HG02623 (cell line): ENCODE measurements at regions not wholly inside any gene's neighbourhood (a gene's known extent, or its start where the extent isn't known, plus 50 kb on each side); places are given as distances from the start of the nearest gene placed in this dataset.

Experiments used
- ATAC-seq: cut with Tn5 transposase; IDR thresholded peaks from one replicate; pipeline ENCODE4 v1.9.1; 2021; ENCODE audit warnings: moderate library complexity; ENCODE audit not compliant: unreplicated experiment

DNA sequence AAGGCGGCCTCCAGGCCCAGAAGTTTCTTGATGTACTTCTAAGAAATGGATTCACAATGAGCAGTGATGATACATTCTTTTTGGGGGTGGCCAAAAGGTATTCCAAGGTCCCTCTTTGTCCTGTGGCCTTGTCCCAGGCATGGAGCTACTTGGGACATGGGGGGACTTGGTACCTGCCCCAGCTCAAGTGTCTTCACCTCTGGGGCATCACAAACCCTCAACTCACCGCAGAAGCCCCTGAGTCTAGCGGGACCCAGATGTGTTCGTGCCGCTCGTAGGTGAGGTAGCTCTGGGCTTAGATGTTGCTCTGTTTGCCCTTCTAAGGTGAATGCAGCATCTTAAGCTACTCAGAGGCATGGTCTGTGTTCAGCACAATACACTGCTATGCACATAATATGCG is 338.0 kb upstream of the IRX4 start:
- ATAC-seq: no peak

DNA sequence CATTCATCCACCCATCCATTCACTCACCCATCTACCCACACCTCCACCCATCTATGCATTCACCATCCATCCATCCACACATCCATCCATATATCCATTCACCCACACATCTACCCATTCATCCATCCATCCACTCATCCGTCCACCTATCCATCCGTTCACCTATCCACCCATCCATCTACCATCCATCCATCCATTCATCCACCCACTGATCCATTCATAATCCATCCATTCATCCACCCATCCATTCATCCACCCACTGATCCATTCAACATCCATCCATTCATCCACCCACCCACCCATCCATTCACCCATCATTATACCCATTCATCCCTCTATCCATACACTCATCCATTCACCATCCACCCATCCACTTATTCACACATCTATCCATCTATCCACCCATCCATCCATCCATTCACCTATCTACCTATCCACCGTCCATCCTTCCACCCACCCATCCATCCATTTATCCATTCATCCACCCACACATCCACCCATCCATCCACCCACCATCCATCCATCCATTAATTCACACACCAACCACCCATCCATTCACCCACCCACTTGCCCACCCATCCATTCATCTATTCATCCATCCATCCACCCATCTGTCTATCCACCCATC is 336.5 kb upstream of the IRX4 start:
- ATAC-seq: no peak

DNA sequence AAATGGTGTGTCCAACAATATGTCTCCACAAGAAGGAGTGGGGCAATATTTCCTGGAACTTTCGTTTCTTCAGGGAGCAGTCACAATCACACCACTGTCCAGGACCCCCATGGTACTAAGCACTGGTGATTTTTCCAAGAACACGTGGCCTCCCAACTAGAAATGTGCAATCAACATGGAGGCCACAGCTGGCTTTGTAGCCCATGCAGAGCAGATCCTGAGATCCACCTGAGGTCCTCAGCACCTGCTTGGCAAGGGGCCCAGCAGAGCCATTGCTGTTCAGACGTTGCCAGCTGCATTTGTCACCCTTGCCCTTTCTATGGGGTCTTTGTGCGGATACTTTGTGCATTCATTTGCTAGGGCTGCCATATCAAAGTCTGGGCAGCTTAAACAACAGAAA is 334.5 kb upstream of the IRX4 start:
- no peak for ATAC-seq

GRCh38 chr5:2214910-2215590 is 332.3 kb upstream of the IRX4 start:
- no peak for ATAC-seq

GRCh38 chr5:2213121-2213730 is 330.5 kb upstream of the IRX4 start:
- ATAC-seq: no peak

- no peak for ATAC-seq
Observed at GRCh38 chr5:2212481-2212880, 329.8 kb upstream of the IRX4 start.

DNA sequence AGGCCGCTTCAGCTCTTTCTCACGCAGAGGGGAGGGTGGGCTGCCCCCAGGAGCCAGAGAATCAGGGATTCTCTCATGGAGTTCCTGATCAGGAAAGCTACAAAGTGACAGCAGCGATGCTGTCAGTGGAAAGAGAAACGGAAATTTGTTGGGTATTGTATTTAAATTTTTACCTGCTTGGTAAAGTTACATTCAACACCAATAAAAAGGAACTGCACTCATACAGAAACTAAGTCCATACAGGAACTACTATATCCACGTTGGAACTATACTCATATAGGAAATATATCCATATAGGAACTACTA is 325.5 kb upstream of the IRX4 start:
- no peak for ATAC-seq

- no peak for ATAC-seq
Observed at GRCh38 chr5:2207416-2208238, 324.9 kb upstream of the IRX4 start.

DNA sequence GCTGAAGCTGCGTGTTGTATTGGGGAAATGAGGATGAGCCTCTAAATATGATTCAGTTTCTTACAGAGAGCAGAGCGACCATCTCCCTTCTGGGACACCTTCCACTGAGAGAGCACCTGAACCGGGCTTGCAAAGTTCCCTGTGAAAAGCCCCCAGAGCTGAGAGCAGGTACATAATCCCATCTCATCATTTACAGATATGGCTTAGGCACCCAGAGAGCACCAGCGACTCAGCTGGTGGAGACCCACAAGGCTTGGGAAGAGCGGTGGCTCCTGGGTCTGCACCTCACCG is 324.3 kb upstream of the IRX4 start:
- no peak for ATAC-seq

DNA sequence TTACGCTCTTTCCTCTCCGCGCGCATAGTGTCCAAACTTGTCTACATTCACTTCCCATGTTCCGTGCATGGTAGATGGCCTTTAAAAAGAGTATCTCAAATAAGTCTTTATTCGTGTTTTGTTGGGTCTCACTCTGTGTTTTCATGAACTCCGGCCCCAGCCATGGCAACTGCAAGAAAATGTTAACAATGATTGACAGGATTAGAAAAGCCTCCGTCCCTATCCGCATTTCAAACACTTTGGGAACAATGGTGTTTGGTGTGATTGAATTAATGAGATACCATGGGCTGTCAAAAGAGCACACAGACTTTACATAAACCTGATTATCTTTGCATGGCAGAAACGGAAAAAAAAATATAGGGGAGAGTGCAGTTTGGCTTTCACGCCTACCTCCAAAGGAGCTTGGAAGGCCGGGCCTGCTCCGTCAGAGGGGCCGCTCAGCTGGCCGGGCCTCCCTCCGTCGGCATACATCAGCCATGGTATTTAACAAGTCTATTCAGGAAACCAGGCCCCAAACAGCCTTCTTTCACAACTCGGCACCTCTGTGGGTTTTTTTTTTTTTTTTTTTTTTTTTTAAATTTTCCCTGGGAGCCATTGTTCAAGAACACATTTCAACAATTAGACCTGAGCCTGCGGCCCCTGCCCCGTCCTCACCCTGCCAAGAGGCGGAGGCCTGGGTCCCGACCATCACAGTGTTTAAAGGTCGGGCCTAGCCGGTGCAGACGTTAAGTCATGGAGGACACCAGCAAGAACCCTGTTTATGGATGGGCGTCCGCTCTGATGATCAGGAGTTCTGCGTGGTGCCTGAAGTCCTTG is 323.8 kb upstream of the IRX4 start:
- no peak for ATAC-seq

DNA sequence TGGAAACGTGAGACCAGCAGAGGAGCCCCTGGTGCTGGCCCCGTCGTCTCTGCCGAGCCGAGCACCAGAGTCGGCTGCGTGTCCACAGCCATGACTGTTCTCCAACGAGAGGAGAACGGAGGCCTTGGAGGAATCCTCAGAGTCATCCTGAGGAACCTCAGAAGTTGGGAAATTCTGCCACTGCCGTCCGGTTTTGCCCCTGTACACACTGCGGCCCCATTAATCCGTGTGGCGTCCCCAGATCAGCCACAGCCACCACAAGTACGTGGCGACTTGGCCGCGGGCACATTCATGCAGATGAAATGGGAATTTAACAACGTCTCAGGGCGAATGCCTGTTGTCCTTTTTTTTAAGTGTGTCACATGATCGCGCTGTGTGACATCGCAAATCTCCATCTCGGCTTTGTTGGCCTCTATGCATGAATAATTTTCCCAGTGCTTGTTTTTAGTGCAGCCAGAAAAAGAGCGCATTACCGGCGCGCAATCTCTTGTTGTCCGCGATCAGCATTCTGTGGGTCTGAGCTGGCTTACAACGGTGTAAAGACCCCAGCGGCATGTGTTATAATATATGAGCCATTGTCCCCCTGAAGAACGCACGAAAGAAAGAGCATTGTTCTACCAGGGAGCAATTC is 323.0 kb upstream of the IRX4 start:
- ATAC-seq: no peak

GRCh38 chr5:2205185-2205585 is 322.5 kb upstream of the IRX4 start:
- no peak for ATAC-seq

GRCh38 chr5:2204366-2205184 is 321.9 kb upstream of the IRX4 start:
- ATAC-seq: no peak

GRCh38 chr5:2203774-2204173 is 321.0 kb upstream of the IRX4 start:
- ATAC-seq: no peak

DNA sequence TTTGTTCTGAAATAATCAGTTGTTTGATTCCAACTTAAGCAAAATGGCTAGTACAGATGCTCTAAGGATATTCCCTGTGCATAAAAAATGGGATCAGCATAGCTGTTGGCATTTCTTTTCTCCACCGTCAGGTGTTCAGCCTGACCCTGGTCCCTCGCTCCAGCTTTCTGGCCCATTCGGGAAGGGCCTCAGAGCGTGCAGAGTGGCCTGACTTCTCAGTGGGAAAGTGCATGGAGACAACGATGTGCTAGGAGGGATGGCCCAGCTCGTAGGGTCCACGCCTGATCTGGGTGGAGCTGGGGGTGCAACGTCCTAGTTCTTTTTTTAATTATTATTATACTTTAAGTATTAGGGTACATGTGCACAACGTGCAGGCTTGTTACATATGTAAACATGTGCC is 319.1 kb upstream of the IRX4 start:
- no peak for ATAC-seq

DNA sequence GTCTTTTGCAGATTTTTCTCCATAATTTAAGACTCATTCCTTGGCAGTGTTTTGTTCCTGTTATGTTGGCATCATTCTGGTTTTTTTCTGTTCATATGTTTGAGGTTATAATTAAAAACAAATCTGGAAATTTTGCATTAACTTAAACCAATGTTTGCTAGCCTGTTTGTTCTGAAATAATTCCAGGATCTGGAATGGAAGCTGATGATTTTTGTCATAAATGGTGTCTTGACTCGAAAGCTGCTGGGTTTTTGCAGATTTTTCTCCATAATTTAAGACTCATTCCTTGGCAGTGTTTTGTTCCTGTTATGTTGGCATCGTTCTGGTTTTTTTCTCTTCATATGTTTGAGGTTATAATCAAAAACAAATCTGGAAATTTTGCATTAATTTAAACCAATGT is 318.7 kb upstream of the IRX4 start:
- no peak for ATAC-seq

GRCh38 chr5:2201011-2201410 is 318.3 kb upstream of the IRX4 start:
- ATAC-seq: no peak

DNA sequence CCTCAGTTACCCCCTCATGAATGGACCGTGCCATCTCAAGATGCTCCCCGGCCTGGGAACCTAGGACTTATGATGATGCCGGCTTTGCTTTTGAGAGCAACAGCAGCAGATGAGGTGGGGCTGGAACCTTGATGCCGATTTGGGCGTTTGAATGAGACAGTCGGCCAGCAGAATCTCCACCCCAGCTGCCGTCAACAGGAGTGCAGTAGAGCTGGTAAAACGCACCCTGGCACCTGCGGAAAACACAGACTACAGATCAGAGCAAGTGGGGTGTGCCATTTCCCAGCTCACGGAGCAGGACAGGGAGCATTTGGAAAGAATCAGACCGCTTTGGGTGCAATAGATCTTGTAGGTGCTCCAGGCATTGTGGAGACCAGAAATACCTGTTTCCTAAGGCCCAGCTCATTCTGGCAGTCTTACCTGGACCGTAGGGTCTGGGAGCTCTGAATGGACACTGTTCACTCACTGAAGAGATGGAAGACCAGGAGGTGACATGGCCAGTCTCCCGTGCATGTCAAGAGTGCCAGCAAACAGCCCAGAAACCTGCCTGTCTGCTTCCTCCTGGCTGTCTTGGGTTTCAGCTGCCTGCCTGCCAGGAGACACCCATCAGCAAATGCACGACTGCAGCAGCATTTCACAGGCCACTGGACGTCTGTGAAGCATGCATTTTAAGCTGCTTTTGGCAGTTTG is 317.7 kb upstream of the IRX4 start:
- ATAC-seq: no peak

- no peak for ATAC-seq
Observed at GRCh38 chr5:2199697-2200096, 317.0 kb upstream of the IRX4 start.
